GM18507 (cell line): ENCODE measurements at regions not wholly inside any gene's neighbourhood (a gene's known extent, or its start where the extent isn't known, plus 50 kb on each side); places are given as distances from the start of the nearest gene placed in this dataset.

Experiments
- DNase-seq: peaks from one replicate; pipeline ENCODE4 v3.0.0; 2011; ENCODE audit warnings: low read depth; ENCODE audit not compliant: insufficient read length; ENCODE audit errors: extremely low spot score
- FAIRE-seq: peaks from 2 replicates; lab custom pipeline; 2011; peaks lifted over from hg19 to GRCh38; lab: Jason Lieb, UNC

GRCh38 chr11:88448131-88448670, 110.7 kb upstream of the CTSC start:
- no peak for DNase-seq
- FAIRE-seq: no peak

- DNase-seq (no peak), FAIRE-seq (no peak)
Observed at GRCh38 chr11:88447281-88447680, 109.7 kb upstream of the CTSC start.

- no peak for FAIRE-seq
- DNase-seq: no peak
Observed at GRCh38 chr11:88439356-88439755, 101.8 kb upstream of the CTSC start.

- FAIRE-seq (no peak), DNase-seq (no peak)
Observed at GRCh38 chr11:88438721-88439120, 101.2 kb upstream of the CTSC start.

- peak; percentile 83 for FAIRE-seq
- DNase-seq: peak; percentile 42
Observed at GRCh38 chr11:88435415-88435814, 97.9 kb upstream of the CTSC start.

- FAIRE-seq (no peak), DNase-seq (no peak)
Observed at GRCh38 chr11:88434333-88434976, 96.9 kb upstream of the CTSC start.

- DNase-seq (no peak), FAIRE-seq (no peak)
Observed at GRCh38 chr11:88433536-88434230, 96.1 kb upstream of the CTSC start.

GRCh38 chr11:88431675-88432341, 94.3 kb upstream of the CTSC start:
- DNase-seq: no peak
- FAIRE-seq: no peak

- FAIRE-seq (no peak), DNase-seq (no peak)
Observed at GRCh38 chr11:88428959-88429358, 91.4 kb upstream of the CTSC start.

GRCh38 chr11:88427719-88428118, 90.2 kb upstream of the CTSC start:
- DNase-seq: no peak
- FAIRE-seq: no peak

- DNase-seq (no peak), FAIRE-seq (no peak)
Observed at GRCh38 chr11:88424881-88425280, 87.3 kb upstream of the CTSC start.

- FAIRE-seq: peak; percentile 77
- DNase-seq: peak; percentile 4
Observed at GRCh38 chr11:88421530-88421929, 84.0 kb upstream of the CTSC start.

- DNase-seq: no peak
- FAIRE-seq: no peak
Observed at GRCh38 chr11:88420165-88420791, 82.7 kb upstream of the CTSC start.

GRCh38 chr11:88418508-88418907, 81.0 kb upstream of the CTSC start:
- FAIRE-seq (no peak), DNase-seq (no peak)

GRCh38 chr11:88415495-88415894, 78.0 kb upstream of the CTSC start:
- FAIRE-seq: no peak
- no peak for DNase-seq

GRCh38 chr11:88414981-88415413, 77.5 kb upstream of the CTSC start:
- FAIRE-seq (peak; percentile 56), DNase-seq (no peak)

- no peak for DNase-seq
- FAIRE-seq: peak; percentile 24
Observed at GRCh38 chr11:88414385-88414861, 76.9 kb upstream of the CTSC start.

- no peak for FAIRE-seq
Observed at GRCh38 chr11:88411265-88411664, 73.7 kb upstream of the CTSC start.

GRCh38 chr11:88410656-88411055, 73.1 kb upstream of the CTSC start:
- DNase-seq (no peak), FAIRE-seq (no peak)

More at GRCh38 chr11:88411265-88411664, 73.7 kb upstream of the CTSC start:
- no peak for DNase-seq

GRCh38 chr11:88410056-88410455, 72.5 kb upstream of the CTSC start:
- DNase-seq (no peak), FAIRE-seq (no peak)
